ENCODE measurements at regions not wholly inside any gene's neighbourhood (a gene's known extent, or its start where the extent isn't known, plus 50 kb on each side); places are given as distances from the start of the nearest gene placed in this dataset.

- no peak for DNase-seq (ENCODE audit: low read depth)
- TF ChIP-seq, protein P1, sequence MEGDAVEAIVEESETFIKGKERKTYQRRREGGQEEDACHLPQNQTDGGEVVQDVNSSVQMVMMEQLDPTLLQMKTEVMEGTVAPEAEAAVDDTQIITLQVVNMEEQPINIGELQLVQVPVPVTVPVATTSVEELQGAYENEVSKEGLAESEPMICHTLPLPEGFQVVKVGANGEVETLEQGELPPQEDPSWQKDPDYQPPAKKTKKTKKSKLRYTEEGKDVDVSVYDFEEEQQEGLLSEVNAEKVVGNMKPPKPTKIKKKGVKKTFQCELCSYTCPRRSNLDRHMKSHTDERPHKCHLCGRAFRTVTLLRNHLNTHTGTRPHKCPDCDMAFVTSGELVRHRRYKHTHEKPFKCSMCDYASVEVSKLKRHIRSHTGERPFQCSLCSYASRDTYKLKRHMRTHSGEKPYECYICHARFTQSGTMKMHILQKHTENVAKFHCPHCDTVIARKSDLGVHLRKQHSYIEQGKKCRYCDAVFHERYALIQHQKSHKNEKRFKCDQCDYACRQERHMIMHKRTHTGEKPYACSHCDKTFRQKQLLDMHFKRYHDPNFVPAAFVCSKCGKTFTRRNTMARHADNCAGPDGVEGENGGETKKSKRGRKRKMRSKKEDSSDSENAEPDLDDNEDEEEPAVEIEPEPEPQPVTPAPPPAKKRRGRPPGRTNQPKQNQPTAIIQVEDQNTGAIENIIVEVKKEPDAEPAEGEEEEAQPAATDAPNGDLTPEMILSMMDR (IDR thresholded peaks at IDR 0.05; ENCODE audit: insufficient read depth, low read length), result no peak
- no peak overlapping the region for H3K4me3 ChIP-seq (ENCODE audit: low read depth, low read length)
These were observed 553.5 kb downstream of the HACE1 start for GRCh38 chr6:104306211-104306610.

DNA sequence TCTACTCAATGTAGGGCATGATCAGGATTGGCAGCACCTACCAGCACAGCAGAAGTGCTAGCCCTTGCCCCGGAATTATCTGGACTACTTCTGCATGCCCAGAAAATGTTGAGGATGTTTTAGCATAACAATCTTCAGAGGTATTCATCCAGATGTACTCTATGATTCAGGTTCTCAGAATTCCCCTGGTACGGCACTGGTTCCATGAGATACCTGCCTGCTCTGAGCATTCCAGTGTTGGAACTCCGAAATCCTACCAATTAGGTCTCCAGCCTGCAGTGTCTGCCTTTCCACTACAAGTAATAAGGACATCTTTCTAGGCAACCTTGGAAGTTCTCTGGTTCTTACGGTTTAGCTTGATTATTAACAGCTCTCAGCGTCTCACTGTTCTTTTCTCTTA lies 554.5 kb downstream of the HACE1 start:
- TF ChIP-seq, protein P1 (IDR thresholded peaks at IDR 0.05; ENCODE audit: insufficient read depth, low read length), result no peak
- H3K4me3 ChIP-seq (ENCODE audit: low read depth, low read length), result no peak overlapping the region
- no peak for DNase-seq (ENCODE audit: low read depth)

DNA sequence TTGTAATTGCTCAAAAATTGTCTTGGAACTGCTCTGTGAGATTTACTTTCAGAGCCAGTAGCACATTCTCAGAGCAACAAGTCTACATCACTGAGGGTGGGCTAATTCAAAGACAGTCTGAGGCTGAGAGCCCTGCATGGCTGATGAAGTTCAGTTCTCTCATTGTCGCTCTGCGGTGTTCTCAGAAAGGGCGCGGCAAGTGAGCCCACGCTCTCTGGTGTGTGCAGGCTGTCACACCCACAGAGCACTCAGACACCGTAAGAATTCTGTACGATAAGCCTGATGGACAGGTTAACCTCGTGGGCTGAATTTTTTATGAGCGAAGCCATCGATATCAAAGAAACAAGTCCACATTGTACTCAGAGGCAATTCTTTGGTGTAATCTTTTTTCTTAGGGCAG lies 557.8 kb downstream of the HACE1 start:
- no peak for DNase-seq (ENCODE audit: low read depth)
- no peak overlapping the region for H3K4me3 ChIP-seq (ENCODE audit: low read depth, low read length)
- TF ChIP-seq, protein P1 (IDR thresholded peaks at IDR 0.05; ENCODE audit: insufficient read depth, low read length), result no peak

GRCh38 chr6:104286641-104287040 lies 573.1 kb downstream of the HACE1 start:
- TF ChIP-seq, protein P1 (IDR thresholded peaks at IDR 0.05; ENCODE audit: insufficient read depth, low read length), result no peak
- DNase-seq (ENCODE audit: low read depth), result no peak
- H3K4me3 ChIP-seq (ENCODE audit: low read depth, low read length), result no peak overlapping the region

DNA sequence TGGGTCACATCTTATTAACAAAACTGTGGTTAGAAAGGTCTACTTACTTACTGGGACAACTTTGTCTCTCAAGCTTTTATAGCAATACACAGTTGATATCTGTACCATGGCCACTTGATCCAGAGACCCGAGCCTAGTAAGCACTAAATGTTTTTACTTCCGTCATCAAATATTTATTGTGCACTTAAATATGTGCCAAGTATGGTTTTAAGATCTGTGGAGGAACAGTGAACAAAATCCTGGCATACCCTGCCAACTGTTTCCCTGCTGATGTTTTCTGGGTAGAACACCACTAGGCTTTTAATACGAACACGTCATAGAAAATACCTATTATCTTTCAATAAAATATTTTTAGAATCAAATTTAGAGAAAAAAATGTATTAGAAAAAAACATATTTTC lies 574.8 kb downstream of the HACE1 start:
- no peak overlapping the region for H3K4me3 ChIP-seq (ENCODE audit: low read depth, low read length)
- TF ChIP-seq, protein P1 (IDR thresholded peaks at IDR 0.05; ENCODE audit: insufficient read depth, low read length), result no peak
- DNase-seq (ENCODE audit: low read depth), result no peak

- TF ChIP-seq, protein P1 (IDR thresholded peaks at IDR 0.05; ENCODE audit: insufficient read depth, low read length), result no peak
- no peak for DNase-seq (ENCODE audit: low read depth)
- no peak overlapping the region for H3K4me3 ChIP-seq (ENCODE audit: low read depth, low read length)
These were observed 577.1 kb downstream of the HACE1 start for GRCh38 chr6:104282581-104282980.

- TF ChIP-seq, protein P1 (IDR thresholded peaks at IDR 0.05; ENCODE audit: insufficient read depth, low read length), result no peak
- no peak overlapping the region for H3K4me3 ChIP-seq (ENCODE audit: low read depth, low read length)
- DNase-seq (ENCODE audit: low read depth), result no peak
These were observed 578.3 kb downstream of the HACE1 start for GRCh38 chr6:104281370-104281769.
